NB4 (cell line): ENCODE measurements at regions not wholly inside any gene's neighbourhood (a gene's known extent, or its start where the extent isn't known, plus 50 kb on each side); places are given as distances from the start of the nearest gene placed in this dataset.

ENCODE experiments used
- CTCF ChIP-seq: IDR thresholded peaks from one replicate; pipeline ENCODE4 v1.5.1; 2012; ENCODE audit warnings: low read depth, low read length
- MAX ChIP-seq: IDR thresholded peaks from 2 replicates; pipeline ENCODE4 v1.6.1; 2011; ENCODE audit warnings: low read depth, low read length
- POLR2A ChIP-seq: IDR thresholded peaks from 2 replicates; pipeline ENCODE4 v1.6.1; 2011; ENCODE audit warnings: mild to moderate bottlenecking; ENCODE audit not compliant: insufficient read length; ENCODE audit errors: extremely low read depth

- TF ChIP-seq CTCF (no peak), POLR2A (no peak), MAX (no peak)
These were observed 155.5 kb downstream of the PRL start for GRCh38 chr6:22141241-22141745.
